Activated naive CD4-positive, alpha-beta T cell treated with anti-CD3 and anti-CD28 coated beads, Interleukin-2, amount 50 U/mL, for 16 hours (primary cell): ENCODE measurements at regions not wholly inside any gene's neighbourhood (a gene's known extent, or its start where the extent isn't known, plus 50 kb on each side); places are given as distances from the start of the nearest gene placed in this dataset.

Experiments used
- DNase-seq: peaks from one replicate; pipeline ENCODE4 v3.0.0-alpha.2; 2020

DNA sequence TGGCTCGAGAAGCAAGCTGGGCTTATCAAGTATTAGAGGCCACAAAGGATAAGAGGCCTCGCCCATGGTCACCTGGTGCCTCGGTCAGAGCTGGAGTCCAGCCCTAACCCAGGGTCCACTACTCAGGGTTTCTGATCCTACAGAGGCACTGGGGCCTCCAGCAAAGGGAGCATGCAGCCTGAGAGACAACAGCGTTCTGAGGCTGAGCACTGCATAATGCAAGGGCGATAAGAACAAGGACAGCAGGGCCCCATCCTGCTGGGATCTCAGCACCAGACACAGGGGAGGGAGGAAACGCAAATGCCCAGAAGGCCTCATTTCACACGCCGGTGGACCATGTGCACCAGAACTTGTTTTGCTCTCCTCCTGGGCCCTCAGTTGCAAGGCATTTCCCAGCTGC, 63.0 kb downstream of the C5orf15 start:
- no peak for DNase-seq

DNA sequence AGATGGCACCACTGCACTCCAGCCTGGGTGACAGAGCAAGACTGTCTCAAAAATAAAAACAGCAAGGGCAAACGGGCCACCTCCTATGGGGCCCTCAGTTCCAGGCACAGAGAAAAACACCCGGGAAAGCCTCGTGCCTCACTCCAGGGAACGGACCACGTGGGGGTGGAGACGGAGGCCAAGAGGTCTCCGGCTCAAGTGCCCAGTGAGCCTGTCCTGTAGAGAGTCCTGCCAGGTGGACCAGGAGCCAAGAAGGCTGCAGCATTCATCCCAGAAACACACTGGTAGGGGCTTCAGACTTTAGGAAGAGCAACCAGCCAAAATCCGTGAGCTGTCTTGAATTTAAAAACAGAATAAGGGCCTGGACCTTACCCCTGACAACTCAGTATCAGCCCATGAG, 63.8 kb downstream of the C5orf15 start:
- no peak for DNase-seq

DNA sequence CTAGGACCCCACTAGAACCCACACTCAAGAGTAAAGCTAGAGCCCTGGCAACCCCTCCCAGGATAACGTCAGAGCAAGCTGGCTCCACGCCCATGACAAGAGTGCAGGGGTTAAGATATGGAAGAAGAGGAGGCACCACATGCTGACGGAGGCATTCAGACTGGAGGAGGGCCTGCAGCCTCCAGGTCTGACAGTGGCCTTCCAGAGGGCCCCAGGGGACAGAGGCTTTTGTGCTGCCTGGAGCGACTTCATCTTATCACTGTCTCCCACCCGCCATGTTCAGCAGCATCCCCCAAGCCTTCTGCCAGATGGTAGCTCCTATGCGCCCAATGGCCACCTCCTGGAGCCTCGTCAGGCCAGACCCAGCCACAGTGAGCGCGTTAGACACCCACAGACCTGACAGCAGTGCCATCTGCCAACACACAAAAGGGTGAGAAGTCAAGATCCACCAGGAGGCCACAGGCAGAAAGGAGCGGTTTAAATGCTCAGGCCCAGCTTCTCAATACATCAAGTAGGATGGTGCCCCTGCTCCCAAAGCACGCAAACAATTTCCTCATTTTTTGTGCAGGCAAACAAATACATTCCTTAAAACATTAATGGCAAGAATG, 65.8 kb downstream of the C5orf15 start:
- DNase-seq, result no peak

DNA sequence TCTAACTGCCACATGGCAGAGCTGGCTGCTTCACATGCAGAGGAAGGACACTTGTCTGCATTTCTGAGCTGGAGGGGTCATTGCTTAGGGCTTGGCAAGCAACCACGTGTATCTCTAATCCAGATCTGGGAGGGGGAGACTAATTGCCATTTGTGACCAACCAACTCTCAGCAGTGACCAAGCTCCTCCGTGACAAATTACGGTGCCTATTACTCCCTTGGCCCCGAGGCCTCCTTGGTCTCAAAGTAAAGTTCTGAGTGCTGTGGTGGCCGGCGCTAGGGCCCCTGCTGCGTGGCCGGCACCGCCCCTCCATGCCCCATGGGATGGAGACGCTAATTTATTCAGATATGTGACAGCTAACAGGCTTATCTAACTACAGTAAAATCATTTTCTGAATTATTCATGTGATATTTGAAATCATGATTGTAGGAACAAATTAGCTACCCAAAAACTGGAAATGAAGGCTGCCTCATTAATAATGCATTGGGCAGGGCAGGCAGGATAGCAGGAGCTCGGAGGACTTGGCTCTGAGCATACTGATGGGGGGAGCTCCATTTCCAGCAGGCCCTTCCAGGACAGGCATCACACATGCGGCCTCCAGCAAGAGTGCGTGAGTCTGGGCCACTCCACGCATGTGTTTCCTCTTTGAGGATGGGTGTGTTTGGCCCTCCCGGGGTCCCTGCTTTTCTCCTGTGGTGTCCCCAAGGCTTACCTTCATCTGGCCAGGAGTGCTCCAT, 67.7 kb downstream of the C5orf15 start:
- no peak for DNase-seq

DNA sequence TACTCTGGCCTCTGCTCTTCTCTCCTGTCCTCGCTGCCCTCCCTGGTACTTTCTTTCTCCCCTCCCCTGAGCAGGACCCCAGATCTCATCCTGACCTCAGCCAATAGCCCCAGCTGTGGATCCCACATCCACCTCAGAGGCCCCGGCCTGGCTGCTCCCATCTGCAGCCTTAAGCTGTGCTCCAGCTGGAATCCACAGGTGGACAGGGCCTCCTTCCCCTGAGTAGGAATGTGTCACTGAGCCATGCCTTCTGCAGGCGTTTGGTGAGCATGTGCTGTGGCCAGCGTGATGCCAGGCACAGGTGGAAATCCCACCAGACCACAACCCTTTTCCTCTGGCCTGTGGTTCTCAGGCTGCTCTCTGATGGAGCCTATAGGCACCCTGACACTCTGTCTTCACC, 68.9 kb downstream of the C5orf15 start:
- DNase-seq, result no peak

DNA sequence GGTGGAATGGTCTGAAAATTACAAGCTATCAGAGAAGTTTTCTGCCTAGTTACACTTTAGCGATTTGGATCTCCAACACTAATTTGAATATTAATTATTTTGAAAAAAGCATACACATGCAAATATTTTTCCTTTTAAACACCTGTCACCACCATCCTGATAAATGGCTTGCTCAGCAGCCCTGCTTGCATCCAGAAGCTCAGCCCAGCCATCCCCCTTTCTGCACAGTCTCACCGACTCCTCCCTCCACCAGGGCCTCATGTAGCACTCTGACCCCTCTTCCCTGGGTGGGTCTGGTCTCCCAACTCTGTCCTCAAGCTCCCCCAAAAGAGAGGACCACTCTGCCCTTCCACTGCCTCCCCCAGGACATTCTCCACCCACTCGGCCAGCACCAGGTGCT, 70.0 kb downstream of the C5orf15 start:
- DNase-seq, result no peak

DNA sequence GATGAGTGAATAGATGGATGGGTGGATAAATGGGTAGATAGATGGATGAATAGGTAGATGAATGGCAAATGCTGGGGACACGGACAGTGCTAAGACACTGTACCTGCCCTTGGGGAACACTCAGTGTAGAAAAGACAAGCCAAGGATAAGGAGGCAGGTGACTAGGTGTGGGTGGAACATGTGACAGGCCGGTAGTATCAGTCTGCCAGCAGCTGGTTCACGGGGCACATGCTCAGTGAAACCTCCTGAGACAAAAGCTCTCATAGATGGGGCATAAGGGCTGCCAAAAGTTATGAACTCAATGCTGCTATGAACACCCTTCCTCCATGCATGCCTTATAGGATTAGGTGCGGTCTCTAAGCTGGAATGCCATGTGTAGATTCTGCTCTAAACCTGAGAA, 71.0 kb downstream of the C5orf15 start:
- no peak for DNase-seq

DNA sequence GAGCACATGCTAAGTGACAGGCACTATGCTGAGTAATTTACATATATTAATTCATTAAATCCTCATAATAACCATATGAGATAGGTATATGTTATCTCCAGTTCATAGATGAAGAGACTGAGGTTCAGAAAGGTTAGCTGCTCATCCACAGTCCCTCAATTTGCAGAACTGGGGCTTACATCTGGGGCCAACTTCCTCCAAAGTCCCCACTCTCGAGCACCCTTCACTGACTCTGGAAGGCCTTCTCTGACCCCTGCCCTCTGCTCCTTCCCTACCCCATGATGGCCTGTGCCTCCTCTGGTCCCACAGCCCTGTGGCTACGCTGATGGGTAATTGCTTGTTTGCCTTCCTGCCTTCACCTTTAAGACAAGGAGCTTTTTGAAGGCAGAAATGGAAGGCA, 71.6 kb downstream of the C5orf15 start:
- no peak for DNase-seq

DNA sequence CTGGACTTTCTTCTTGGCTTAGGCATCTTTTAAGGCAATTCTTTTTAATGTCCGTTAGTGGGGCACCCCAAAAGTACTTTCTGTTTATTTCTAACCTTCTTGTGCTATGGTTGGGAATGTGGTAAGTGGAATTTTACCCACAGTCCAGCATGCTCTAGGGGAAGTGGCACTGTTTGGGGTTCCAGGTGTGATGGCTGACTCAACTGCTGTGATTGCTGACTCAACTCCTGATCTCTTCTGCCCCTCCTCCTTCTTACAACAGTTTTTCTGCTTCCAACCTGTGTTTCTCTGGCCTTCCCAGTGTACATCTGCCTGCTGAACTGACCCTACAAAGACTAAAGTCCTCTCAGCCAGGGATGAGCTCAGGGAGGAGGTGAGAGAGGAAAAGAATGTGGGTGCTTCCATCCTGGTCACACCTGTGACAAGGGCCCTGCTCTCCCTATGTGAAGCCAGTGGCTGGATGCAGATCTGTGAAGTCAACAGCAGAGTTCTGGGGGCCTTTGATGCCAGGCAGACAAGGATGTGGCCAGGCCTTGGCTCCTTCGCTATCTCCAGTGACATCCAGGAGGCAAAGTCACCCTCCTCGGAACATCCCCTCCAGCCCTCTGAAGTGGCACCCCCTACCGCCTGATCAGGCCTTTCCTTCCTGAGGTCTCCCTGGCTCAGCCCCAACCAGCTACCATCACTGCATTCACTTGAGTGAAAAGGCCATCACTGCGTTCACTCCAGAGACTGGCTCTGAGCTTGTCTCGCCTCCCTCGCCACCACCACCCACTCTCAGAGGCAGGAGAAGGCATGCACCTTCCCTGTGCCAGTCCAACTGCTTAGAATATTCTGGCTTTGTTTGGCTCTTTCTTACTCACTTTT, 72.2 kb downstream of the C5orf15 start:
- DNase-seq, result no peak

DNA sequence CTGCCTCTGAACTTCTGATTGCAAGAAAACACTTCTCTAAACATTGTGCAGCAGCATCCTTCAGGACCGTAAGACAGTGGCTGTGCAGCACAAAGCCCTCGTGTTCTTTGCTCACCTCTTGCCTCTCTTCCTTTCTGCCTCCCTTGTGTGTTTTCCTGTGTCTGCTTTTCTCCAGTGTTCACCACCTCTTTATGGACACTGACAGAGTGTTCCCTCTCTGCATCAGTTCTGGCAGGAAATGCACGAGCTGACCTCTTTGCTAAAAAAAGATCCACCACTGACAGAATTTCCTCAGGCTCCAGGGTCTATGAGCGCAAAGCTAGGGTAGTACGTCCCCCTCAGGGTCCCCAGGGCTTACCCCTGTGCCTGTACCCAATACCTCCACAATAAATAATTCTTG, 74.3 kb downstream of the C5orf15 start:
- no peak for DNase-seq

DNA sequence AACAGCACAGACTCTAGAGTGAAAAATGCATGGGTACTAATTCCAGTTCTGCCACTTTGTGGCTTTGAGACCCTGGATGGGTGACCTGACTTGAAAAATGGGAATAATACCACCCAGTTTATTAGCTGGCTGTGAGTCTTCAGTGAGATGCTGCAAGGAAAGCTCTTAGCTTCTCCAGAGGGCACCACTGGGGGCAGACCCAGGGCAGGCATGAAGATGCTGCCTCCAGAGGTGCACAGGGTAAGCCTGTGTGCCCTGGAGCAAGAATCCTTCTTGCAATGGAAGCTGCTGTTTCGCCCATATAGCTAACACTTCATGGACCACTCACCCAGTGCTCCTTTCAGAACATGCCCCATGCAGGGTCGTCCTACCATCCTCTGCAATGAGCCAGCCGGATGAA, 75.7 kb downstream of the C5orf15 start:
- DNase-seq, result no peak

DNA sequence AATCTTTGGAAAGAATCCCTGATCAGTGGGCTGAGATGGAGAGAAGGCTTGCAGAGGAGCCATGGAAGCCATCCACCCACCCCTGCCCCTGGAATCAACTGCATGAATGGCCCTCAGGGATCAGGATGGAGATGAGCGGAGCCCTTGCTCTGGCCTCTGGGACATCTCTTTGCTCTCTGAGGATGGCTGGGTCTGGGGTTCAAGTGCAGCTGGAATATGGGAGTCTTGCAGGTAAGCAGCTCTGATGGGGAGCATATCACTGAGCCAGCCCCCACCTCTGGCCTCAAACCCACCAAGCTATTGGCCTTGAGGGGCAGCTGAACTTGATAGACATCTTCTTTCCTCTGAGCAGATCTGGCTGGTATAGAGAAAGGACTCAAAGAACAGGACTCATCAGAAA, 76.1 kb downstream of the C5orf15 start:
- DNase-seq, result no peak

DNA sequence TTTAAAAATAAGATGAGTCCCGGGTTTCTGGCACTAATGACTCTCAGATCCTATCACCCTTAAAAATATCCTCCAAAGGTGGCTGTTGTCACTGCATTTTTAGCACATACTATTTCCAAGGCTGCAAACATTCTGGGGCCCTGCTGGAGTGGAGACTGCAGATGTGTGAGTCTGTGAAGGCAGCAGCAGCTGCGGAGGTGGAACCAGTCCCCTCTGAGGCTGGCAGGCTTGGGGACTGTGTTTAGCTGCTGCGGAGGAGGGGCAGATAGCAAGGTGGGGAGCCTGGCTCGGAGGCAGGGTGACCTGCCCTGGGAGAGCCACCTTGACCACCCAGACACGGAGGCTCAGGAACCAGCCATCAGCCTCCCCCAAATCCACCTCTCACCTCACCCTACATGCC, 77.0 kb downstream of the C5orf15 start:
- DNase-seq, result no peak

DNA sequence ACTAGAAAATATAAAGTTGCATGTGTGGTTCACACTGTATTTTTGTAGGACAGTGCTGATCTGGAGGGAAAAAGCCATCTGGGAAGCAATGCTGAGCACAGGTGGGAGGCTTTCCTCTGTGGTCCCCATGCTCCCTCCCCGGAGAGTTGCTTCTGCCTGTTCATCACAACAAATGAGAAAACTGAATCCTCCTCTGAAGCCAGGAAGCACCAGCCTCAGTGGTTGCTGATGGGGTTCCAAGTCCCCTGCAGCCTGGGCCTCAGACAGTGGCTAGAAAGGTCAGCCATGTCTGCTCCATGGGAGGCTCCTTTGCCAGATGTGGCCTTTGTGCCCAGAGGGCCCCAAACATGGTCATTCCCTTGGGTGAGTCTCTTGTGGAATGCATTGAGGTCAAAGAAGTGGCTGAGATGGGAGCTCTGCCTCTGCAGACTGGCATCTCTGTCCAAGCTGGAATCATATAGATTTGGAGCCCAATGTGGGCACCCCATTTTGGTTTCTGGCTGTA, 77.6 kb downstream of the C5orf15 start:
- no peak for DNase-seq

DNA sequence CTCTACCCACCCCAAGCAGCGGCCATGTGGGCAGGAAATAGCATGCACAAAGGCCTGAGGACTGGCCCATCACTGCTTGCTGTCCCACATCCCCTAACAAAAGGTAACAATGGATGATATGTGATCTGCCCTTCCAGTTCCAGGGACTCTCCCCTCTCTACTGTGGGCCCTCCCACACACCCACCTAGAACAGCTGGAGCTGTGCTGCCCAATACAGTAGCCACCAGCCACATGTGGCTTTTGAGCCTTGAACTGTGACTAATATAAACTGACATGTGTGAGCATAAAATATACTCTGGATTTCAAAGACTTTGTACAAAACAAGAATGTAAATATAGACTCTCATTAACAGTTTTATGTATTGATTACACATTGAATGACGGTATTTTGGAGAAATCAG, 78.1 kb downstream of the C5orf15 start:
- no peak for DNase-seq

DNA sequence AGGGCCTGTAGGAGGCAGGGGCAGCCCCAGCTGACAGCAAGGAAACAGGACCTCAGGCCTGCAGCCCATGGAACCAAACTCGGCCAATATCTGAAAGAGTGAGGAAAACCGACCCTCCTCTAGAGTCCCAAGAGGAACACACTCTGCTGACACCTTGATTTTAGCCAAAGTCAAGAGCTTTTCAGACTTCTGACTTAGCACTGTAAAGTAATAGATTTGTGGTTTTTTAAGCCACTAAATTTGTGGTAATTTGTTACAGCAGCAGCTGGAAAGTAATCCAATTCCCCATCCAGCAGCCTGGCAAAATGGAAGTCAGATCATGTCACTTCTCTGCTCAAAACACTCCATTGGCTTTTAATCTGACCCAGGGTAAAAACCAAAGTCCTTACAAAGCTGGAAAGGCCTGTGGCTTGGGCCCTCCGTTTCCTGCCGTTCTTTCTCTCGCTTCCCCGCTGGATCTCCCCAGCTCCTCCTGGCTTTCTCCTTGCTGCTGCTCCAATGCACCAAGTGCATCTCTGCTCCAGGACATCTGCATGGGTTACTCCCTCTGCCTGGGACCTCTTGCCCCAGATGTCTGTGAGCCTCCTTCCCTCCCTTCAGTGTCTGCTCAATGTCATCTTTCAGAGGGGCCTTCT, 79.0 kb downstream of the C5orf15 start:
- no peak for DNase-seq

DNA sequence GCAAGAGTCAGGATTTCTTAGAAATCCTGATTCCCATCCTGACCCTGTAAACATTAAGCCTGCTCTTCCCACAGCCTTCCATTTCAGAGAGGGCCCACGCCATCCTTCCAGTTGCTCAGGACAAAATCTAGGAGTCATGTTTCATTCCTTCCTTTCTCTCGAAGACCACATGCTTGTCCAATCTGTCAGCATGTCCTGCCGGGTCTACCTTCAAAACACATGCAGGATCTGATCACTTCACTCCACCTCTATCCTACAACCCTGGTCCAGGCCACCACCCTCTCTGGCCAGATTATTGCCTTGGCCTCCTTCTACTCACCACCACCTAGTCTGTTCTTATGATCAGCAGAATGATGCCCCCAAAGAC, 79.8 kb downstream of the C5orf15 start:
- no peak for DNase-seq

DNA sequence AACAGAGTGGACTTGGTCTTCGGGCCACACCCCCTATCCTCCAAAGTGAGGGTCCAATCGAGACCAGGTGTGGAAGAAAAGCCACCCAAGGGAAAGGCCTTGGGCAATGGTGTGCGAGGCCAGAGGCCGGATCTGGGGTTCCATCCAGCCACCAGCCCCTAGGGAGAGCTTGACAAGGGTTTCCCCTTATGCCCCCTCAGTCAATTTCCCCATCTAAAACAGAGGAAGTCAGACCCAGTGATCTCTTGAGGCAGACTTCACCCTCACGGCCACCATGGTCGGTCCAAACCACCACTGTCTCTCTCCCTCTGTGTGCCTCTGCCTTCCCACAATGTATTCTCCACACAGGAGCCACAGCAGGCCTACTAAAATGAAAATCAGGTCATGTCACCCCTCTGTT, 82.9 kb downstream of the C5orf15 start:
- DNase-seq, result no peak

DNA sequence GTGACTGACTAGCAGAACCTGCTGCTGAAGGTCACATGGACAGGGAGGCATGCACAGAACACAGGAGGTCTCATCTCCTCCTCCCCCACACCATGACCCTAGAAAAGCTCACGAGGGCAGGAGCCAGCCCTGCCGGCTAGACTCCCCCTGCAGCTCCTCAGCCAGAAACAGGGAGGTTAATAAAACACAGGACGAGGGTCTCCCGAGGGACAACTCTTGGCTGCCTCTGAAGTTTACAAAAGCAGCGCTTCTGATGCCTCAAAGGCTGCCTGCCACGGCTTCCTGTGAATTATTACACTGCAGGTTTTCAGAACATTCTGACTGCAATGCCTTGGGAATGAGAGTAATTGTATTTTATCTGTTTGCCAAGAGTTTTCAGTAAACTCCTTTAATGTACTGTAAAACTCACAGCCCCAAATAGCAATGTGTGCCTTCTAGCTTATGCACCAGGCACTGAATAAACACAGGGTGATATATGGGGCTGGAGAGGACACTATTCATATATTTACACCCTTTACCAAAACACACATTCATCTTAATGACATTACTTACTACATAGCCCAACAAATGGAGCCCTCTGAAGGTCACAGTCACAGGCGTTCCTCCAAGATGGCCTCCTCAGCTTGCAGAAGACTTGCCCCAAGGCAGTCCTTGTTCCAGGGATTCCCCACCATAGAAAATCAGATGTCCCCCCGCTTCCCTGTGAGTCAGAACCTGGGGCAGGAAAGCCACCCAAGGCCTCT, 83.7 kb downstream of the C5orf15 start:
- no peak for DNase-seq

DNA sequence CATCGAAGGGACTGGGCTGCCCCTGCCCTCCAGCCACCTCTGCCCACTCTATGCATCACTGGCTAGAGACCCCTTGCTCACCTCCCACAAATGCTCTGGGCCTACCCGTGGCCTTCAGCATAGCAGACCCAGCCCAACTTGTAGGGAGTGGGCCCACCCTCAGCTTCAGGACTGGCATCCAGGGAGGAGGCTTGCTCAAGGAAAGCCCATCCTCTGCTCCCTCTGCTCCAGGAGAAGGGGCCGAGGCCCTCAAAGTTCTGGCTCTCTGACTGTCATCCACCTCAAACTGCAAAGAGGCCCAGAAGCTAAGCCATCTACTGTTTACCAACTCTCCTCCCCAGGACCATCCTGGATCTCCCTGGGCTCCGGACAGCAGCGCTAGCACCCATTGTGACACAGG, 84.5 kb downstream of the C5orf15 start:
- DNase-seq, result no peak

DNA sequence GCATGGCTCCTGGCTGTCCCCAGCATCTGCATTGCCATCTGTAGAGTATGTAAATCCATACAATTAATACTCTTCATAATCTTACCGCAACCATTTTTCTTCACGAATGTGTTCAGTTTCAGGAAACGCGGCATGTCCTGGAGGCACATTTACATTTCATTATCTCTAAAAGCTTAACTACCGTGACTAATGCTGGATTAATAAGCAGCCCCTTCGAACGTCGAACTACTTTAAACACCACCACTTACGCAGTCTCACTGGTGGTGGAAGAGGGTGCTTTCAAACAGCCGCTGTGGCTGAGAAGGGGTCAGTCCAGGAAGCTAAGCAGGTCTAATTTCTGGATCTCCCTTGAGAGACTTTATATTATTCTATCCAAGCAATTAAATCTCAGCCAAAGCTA, 85.6 kb downstream of the C5orf15 start:
- DNase-seq, result no peak

DNA sequence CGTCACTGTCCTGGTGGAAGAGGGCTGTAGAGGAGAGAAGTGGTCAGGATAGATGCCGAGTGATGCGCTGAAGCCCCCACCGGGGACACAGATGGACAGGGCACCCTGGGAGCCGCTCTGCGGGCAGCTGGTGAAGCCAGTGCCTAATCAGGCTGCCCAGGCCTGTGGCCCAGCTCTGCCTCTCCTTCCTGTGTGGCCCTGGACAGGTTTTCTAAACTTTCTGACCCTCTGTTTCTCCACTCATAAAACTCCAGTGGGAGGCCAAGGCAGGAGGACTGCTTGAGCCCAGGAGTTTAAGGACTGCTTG, 86.1 kb downstream of the C5orf15 start:
- no peak for DNase-seq
